RPMI7951 (cell line): ENCODE measurements at regions not wholly inside any gene's neighbourhood (a gene's known extent, or its start where the extent isn't known, plus 50 kb on each side); places are given as distances from the start of the nearest gene placed in this dataset.
"Not testable (repeated sequence)": the region's sequence is repeated elsewhere in the genome, so short reads cannot be mapped to it uniquely, and the experiment has no call there.

ENCODE experiments used
- DNase-seq: peaks from one replicate; pipeline ENCODE4 v3.0.0-alpha.2; 2012; ENCODE audit warnings: low read depth

- no peak for DNase-seq
These were observed 389.6 kb upstream of the COX7C start for GRCh38 chr5:86228147-86228546.

DNA sequence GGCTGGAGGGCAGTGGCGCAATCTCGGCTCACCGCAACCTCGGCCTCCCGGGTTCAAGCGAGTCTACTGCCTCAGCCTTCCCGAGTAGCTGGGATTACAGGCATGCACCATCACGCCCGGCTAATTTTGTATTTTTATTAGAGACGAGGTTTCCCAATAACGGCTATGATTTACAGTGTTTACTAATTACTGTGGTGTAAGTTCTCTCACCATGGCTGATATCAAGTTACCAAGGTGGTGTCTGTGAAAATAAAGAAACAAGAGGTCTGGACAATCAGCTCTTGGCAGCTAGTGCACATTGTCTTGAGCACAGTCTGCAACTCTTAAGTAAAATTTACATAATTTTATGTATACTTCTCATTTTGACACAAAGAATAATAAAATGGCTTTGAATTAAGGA lies 385.5 kb upstream of the COX7C start:
- DNase-seq = no peak

DNA sequence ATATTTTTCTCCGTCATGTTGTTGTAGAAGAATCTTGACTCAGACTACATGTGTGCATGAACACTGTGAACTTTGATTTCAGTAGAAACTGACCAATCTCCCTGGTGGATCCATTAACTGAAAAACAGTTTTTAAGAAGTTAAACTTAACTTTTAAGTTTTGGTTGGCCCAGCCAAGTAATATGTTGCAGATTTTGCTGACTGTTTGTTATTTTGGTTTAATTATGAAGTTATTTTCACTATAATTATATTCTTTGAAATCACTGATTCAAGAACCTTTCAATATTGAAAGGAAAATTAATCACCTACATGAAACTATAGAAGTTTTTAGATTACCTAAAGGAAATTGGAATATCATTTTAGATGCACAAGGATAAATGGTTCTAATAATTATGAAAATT lies 373.6 kb upstream of the COX7C start:
- no peak for DNase-seq

DNA sequence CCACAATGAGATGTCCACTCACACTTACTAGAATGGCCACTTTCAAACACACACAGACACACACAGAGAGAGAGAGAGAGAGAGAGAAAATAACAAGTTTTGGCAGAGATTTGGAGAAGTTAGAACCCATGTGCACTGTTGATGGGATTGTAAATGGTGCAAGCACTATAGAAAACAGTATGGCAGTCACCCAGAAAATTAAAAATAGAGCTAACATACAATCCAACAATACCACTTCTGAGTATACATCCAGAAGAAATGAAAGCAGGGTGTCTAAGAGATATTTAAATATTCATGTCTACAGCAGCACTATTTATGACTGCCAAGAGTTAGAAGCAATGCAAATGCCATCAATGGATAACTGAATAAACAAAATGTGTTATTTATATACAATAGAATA lies 359.9 kb upstream of the COX7C start:
- DNase-seq = no peak

GRCh38 chr5:86284400-86285190 lies 333.1 kb upstream of the COX7C start:
- DNase-seq = not testable (repeated sequence)

DNA sequence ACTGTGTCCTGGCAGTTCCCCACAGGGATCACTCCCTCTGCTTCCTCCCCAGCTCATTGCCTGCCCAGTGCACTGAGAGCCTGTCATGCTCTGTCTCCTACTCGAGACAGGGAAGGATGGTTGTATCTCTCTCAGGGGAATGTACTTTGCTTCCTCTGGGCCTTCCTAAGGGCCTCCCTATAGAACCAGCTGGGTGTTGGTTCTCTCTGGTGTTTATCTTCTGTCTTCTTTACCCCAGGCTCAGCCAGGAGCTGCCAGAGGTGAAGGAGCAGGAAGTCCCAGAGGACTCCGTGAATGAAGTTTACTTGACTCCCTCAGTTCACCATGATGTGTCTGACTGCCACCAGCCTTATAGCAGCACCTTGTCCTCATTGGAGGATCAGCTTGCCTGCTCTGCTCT lies 330.3 kb upstream of the COX7C start:
- not testable (repeated sequence) for DNase-seq

GRCh38 chr5:86289786-86290185 lies 328.0 kb upstream of the COX7C start:
- DNase-seq = not testable (repeated sequence)

GRCh38 chr5:86292811-86293210 lies 324.9 kb upstream of the COX7C start:
- DNase-seq = not testable (repeated sequence)

- DNase-seq = not testable (repeated sequence)
These were observed 315.1 kb upstream of the COX7C start for GRCh38 chr5:86302643-86303042.

GRCh38 chr5:86305050-86305449 lies 312.7 kb upstream of the COX7C start:
- DNase-seq = peak; percentile 0

DNA sequence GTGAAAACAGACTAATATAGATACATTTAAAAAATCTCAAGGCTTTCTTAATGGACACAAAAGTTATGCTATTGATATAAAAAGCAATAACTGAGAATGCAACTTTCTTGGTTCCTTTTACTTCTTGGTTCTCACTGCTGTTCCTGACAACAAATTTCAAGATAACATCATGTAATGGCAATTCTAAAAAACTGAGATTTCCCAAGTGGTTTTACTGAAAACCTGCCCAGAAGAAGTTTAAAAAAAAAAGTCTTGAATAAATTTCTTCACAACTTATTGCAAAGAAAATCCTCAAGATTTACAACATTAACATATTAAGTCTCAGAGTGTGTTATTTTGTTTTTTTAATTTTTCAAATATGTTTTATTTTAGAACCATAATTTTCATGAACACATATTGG lies 302.8 kb upstream of the COX7C start:
- no peak for DNase-seq

GRCh38 chr5:86320266-86320665 lies 297.5 kb upstream of the COX7C start:
- no peak for DNase-seq

GRCh38 chr5:86329318-86329717 lies 288.4 kb upstream of the COX7C start:
- DNase-seq = no peak

DNA sequence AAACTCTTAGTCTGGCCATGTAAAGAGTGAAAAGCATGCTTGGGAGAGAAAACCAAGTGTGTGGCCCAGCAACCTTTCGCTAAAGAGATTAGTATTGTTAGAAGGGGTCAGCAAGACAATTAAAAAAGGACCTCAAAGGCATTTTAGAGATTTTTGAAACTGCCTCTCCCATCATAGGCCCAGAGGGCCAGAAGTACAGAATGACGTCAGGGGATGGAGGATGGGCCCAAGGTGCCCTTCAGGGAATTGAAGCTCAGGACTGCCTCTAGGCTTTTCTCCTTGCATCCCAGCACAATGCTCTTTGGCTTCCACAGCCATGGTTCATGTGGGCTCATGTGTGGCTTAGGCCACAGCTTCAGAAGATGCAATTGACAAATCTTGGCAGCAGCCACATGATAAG lies 287.0 kb upstream of the COX7C start:
- no peak for DNase-seq

- no peak for DNase-seq
These were observed 284.9 kb upstream of the COX7C start for GRCh38 chr5:86332851-86333250.

GRCh38 chr5:86337667-86338460 lies 279.9 kb upstream of the COX7C start:
- DNase-seq = no peak

- DNase-seq = no peak
These were observed 263.1 kb upstream of the COX7C start for GRCh38 chr5:86354664-86355063.

GRCh38 chr5:86360801-86361200 lies 256.9 kb upstream of the COX7C start:
- DNase-seq = no peak

- DNase-seq = no peak
These were observed 246.7 kb upstream of the COX7C start for GRCh38 chr5:86371061-86371460.

DNA sequence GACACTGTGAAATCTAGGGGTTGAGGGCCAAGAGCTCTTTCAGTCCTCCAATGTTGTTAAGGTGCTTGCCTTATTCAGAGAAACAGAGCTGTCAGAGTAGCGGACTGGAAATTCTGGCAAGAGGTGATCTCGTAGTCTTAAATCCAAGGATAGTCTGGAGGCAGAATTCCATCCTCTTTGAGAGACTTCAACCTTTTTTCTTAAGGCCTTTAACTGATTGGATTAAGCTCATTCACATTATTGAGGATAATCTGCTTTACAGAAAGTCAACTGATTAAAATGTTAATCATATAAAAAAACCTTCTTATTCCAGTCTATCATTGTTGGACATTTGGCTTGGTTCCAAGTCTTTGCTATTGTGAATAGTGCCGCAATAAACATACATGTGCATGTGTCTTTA lies 243.1 kb upstream of the COX7C start:
- DNase-seq = no peak

GRCh38 chr5:86376214-86376613 lies 241.5 kb upstream of the COX7C start:
- no peak for DNase-seq

- no peak for DNase-seq
These were observed 214.6 kb upstream of the COX7C start for GRCh38 chr5:86403190-86403589.

- DNase-seq = no peak
These were observed 213.5 kb upstream of the COX7C start for GRCh38 chr5:86404256-86404655.
